GM12891 (cell line): ENCODE measurements at regions not wholly inside any gene's neighbourhood (a gene's known extent, or its start where the extent isn't known, plus 50 kb on each side); places are given as distances from the start of the nearest gene placed in this dataset.
A peak's percentile ranks its signal among the peaks of the same experiment; 100 is the strongest.

Experiments used
- DNase-seq: peaks from one replicate; pipeline ENCODE4 v3.0.0; 2011; ENCODE audit warnings: low spot score; ENCODE audit not compliant: insufficient read length
- FAIRE-seq: peaks from 2 replicates; lab custom pipeline; 2011; peaks lifted over from hg19 to GRCh38; lab: Jason Lieb, UNC
- PAX5 ChIP-seq: IDR thresholded peaks from 2 replicates; pipeline ENCODE4 v1.6.1; 2011; ENCODE audit warnings: low read length, moderate library complexity, mild to moderate bottlenecking; ENCODE audit not compliant: insufficient read depth, severe bottlenecking
- POLR2A ChIP-seq: IDR thresholded peaks from 2 replicates; pipeline ENCODE4 v1.6.1; 2011; ENCODE audit warnings: low read depth, low read length, control low read depth
- POLR2AphosphoS5 ChIP-seq: IDR thresholded peaks from 2 replicates; pipeline ENCODE4 v1.6.1; 2011; ENCODE audit warnings: low read depth, low read length, control low read depth
- POU2F2 ChIP-seq: IDR thresholded peaks from 2 replicates; pipeline ENCODE4 v1.6.1; 2011; ENCODE audit warnings: low read depth, mild to moderate bottlenecking, control low read depth, low read length, moderate library complexity
- SPI1 ChIP-seq: IDR thresholded peaks from 2 replicates; pipeline ENCODE4 v1.6.1; 2011; ENCODE audit warnings: low read depth, low read length, control low read depth
- TAF1 ChIP-seq: IDR thresholded peaks from 2 replicates; pipeline ENCODE4 v1.6.1; 2011; ENCODE audit warnings: low read depth, low read length, control low read depth

GRCh38 chr20:20829681-20830080 is 117.2 kb upstream of the RALGAPA2 start:
- no peak for TF ChIP-seq POLR2AphosphoS5
- TF ChIP-seq POU2F2 = no peak
- no peak for TF ChIP-seq TAF1
- no peak for TF ChIP-seq PAX5
- TF ChIP-seq POLR2A = no peak
- no peak for TF ChIP-seq SPI1
- no peak for FAIRE-seq
- no peak for DNase-seq

GRCh38 chr20:20827992-20828597 is 115.7 kb upstream of the RALGAPA2 start:
- TF ChIP-seq SPI1 = no peak
- no peak for DNase-seq
- no peak for FAIRE-seq

DNA sequence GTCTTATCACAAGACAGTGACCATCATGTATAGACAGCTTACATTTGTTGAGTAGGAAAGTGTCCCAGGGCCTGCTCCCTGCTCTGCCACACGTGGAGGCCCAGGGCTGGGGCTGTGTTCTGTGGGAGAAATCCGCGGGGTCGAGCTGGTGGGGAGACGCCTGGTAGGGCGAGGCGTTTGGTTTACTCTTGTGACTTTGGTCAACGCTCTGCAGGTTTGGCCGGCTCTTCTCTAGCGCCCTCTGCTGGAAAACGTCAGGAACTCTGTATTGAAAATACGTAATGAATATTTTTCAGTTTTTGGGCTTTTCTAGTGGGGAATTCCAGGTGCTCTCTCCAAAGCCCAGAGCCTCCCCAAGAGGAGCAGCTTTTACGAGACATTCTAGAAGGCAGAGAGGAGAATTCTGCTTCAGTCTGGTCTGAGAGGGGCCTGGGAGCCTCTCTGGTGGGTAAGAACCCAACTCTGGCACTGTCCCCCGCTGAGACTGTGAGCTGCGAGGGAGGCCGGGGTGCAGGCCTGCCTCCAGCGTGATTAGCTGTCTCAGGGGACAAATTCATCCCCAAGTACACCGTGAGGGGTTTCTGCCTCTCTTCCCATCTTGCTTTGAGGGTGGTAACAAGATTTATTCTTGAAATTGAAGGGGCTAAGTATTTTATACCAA is 112.6 kb upstream of the RALGAPA2 start:
- DNase-seq (peak; percentile 68), FAIRE-seq (peak; percentile 73)
- TF ChIP-seq PAX5 (no peak), POU2F2 (no peak), TAF1 (no peak), SPI1 (no peak), POLR2AphosphoS5 (no peak), POLR2A (no peak)

GRCh38 chr20:20823476-20823881 is 111.0 kb upstream of the RALGAPA2 start:
- no peak for TF ChIP-seq POLR2A
- TF ChIP-seq SPI1 = no peak
- no peak for TF ChIP-seq PAX5
- TF ChIP-seq POLR2AphosphoS5 = no peak
- no peak for TF ChIP-seq POU2F2
- no peak for TF ChIP-seq TAF1
- no peak for DNase-seq
- no peak for FAIRE-seq

- no peak for DNase-seq
- FAIRE-seq = no peak
Measured at GRCh38 chr20:20821484-20822260, 109.2 kb upstream of the RALGAPA2 start.

DNA sequence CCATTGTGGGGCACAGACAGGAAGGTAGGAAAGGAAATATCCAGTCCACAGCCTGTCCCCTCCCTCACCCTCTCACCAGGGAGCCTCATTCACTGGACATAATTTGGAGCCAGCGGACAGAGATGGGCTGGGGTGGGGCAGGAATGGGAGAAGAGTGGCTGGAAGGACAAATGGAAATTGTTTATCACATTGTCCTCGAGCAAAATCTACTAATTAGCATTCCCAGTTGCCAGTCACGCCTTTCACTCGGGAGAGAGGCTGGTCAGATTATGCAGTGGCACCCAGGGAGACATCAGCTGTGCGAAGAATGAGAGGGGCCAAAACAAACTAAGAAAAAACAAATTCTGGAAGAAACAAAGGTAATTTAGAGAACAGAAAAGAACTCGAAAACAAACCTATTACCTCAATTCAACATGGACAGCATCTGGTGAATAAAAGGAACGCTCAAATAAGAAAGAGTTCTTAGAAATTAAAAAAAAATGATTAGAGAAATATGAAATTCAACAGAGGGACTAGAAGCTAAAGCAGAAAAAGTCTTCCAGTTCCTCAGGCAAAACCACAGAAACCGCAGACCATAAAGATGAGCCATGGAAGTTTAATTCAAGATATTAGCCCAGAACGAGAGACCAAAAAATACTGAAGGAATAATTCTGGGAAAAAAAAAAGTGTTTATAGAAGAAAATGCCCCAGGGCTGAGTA is 108.5 kb upstream of the RALGAPA2 start:
- TF ChIP-seq POU2F2 = no peak
- DNase-seq (no peak), FAIRE-seq (no peak)

More at GRCh38 chr20:20821484-20822260, 109.2 kb upstream of the RALGAPA2 start:
- no peak for TF ChIP-seq POLR2AphosphoS5
- TF ChIP-seq POU2F2 = no peak
- no peak for TF ChIP-seq TAF1
- no peak for TF ChIP-seq PAX5
- no peak for TF ChIP-seq POLR2A
- no peak for TF ChIP-seq SPI1

- FAIRE-seq (peak; percentile 43), DNase-seq (no peak)
- no peak for TF ChIP-seq PAX5
- TF ChIP-seq SPI1 = no peak
- no peak for TF ChIP-seq TAF1
- no peak for TF ChIP-seq POLR2AphosphoS5
- no peak for TF ChIP-seq POLR2A
- no peak for TF ChIP-seq POU2F2
Measured at GRCh38 chr20:20820104-20820503, 107.7 kb upstream of the RALGAPA2 start.

- FAIRE-seq (no peak), DNase-seq (no peak)
- TF ChIP-seq TAF1 (no peak), SPI1 (no peak), POLR2AphosphoS5 (no peak), POU2F2 (no peak), POLR2A (no peak), PAX5 (no peak)
Measured at GRCh38 chr20:20816969-20817755, 104.7 kb upstream of the RALGAPA2 start.
